Esophagus muscularis mucosa (tissue), 2 donors: ENCODE measurements at regions not wholly inside any gene's neighbourhood (a gene's known extent, or its start where the extent isn't known, plus 50 kb on each side); places are given as distances from the start of the nearest gene placed in this dataset.

Source experiments
- EP300 ChIP-seq: sonication (generic); formaldehyde crosslinking; IDR thresholded peaks from one replicate; pipeline ENCODE4 v1.6.1; 2017; ENCODE audit warnings: antibody characterized with exemption
- POLR2A ChIP-seq: fragments of 450-650 bp; IDR thresholded peaks from one replicate; pipeline ENCODE4 v1.6.1; 2017; ENCODE audit warnings: antibody characterized with exemption, moderate library complexity, mild to moderate bottlenecking, low read depth

GRCh38 chr15:38819387-38819950, 254.9 kb upstream of the RASGRP1 start:
- no peak for TF ChIP-seq EP300
- no peak for TF ChIP-seq POLR2A
